SJCRH30 (cell line): ENCODE measurements at regions not wholly inside any gene's neighbourhood (a gene's known extent, or its start where the extent isn't known, plus 50 kb on each side); places are given as distances from the start of the nearest gene placed in this dataset.
"Not testable (repeated sequence)": the region's sequence is repeated elsewhere in the genome, so short reads cannot be mapped to it uniquely, and the experiment has no call there.

Source experiments
- DNase-seq, 2 experiments: peaks; one replicate each; pipeline ENCODE4 v3.0.0-alpha.2; 2015 to 2020
- H3K27ac ChIP-seq: fragments of 250-450 bp; sonication (Bioruptor Pico); 2 replicates; pipeline ENCODE4 v1.5.1; 2020; ENCODE audit warnings: mild to moderate bottlenecking, moderate library complexity
- H3K27me3 ChIP-seq: fragments of 250-450 bp; sonication (Bioruptor Pico); 2 replicates; pipeline ENCODE4 v1.5.1; 2020; ENCODE audit warnings: mild to moderate bottlenecking, moderate library complexity
- H3K36me3 ChIP-seq: fragments of 250-450 bp; sonication (Bioruptor Pico); 2 replicates; pipeline ENCODE4 v1.5.1; 2020; ENCODE audit warnings: mild to moderate bottlenecking, moderate library complexity
- H3K4me1 ChIP-seq: fragments of 250-450 bp; sonication (Bioruptor Pico); 2 replicates; pipeline ENCODE4 v1.5.1; 2020; ENCODE audit warnings: mild to moderate bottlenecking, moderate library complexity
- H3K4me3 ChIP-seq: fragments of 250-450 bp; sonication (Bioruptor Pico); 2 replicates; pipeline ENCODE4 v1.5.1; 2020; ENCODE audit warnings: mild to moderate bottlenecking, moderate library complexity
- H3K9me3 ChIP-seq: fragments of 250-450 bp; sonication (Bioruptor Pico); replicated peaks from 2 replicates; pipeline ENCODE4 v1.5.1; 2020; ENCODE audit warnings: mild to moderate bottlenecking, moderate library complexity

- Histone ChIP-seq H3K4me1 (no peaks in the 10 kb centered on the region), H3K4me3 (no peak overlapping the region), H3K27ac (no peak overlapping the region), H3K36me3 (no peaks in the 10 kb centered on the region), H3K27me3 (no peaks in the 10 kb centered on the region), H3K9me3 (no peaks in the 10 kb centered on the region)
- DNase-seq, result no peak
Observed at GRCh38 chr10:131821378-131822012, 79.3 kb upstream of the PPP2R2D start.

GRCh38 chr10:131822013-131822691 lies 78.7 kb upstream of the PPP2R2D start:
- no peak overlapping the region for H3K4me3 ChIP-seq
- H3K4me1 ChIP-seq, result no peaks in the 10 kb centered on the region
- DNase-seq, result no peak
- no peaks in the 10 kb centered on the region for H3K36me3 ChIP-seq
- H3K9me3 ChIP-seq, result no peaks in the 10 kb centered on the region
- H3K27ac ChIP-seq, result no peak overlapping the region
- H3K27me3 ChIP-seq, result no peaks in the 10 kb centered on the region

- Histone ChIP-seq H3K27ac (no peak overlapping the region), H3K27me3 (no peaks in the 10 kb centered on the region), H3K36me3 (no peaks in the 10 kb centered on the region), H3K9me3 (no peaks in the 10 kb centered on the region), H3K4me1 (no peaks in the 10 kb centered on the region), H3K4me3 (no peak overlapping the region)
- DNase-seq, result no peak
Observed at GRCh38 chr10:131822692-131823245, 78.0 kb upstream of the PPP2R2D start.

GRCh38 chr10:131823601-131824099 lies 77.2 kb upstream of the PPP2R2D start:
- H3K27me3 ChIP-seq, H3K4me1 ChIP-seq, H3K9me3 ChIP-seq, H3K4me3 ChIP-seq, DNase-seq, H3K36me3 ChIP-seq, H3K27ac ChIP-seq: not testable (repeated sequence)

GRCh38 chr10:131824371-131825149 lies 76.2 kb upstream of the PPP2R2D start:
- Histone ChIP-seq H3K27ac (no peak overlapping the region), H3K36me3 (no peaks in the 10 kb centered on the region), H3K27me3 (no peaks in the 10 kb centered on the region), H3K4me1 (no peaks in the 10 kb centered on the region), H3K9me3 (no peaks in the 10 kb centered on the region), H3K4me3 (no peak overlapping the region)
- no peak for DNase-seq

GRCh38 chr10:131825150-131825848 lies 75.5 kb upstream of the PPP2R2D start:
- Histone ChIP-seq H3K4me1 (no peaks in the 10 kb centered on the region), H3K36me3 (no peaks in the 10 kb centered on the region), H3K27me3 (no peaks in the 10 kb centered on the region), H3K9me3 (no peaks in the 10 kb centered on the region), H3K4me3 (no peak overlapping the region), H3K27ac (no peak overlapping the region)
- no peak for DNase-seq

GRCh38 chr10:131825960-131826650 lies 74.7 kb upstream of the PPP2R2D start:
- Histone ChIP-seq H3K27ac (no peak overlapping the region), H3K4me3 (no peak overlapping the region), H3K36me3 (no peaks in the 10 kb centered on the region), H3K4me1 (no peaks in the 10 kb centered on the region), H3K27me3 (no peaks in the 10 kb centered on the region), H3K9me3 (no peaks in the 10 kb centered on the region)
- DNase-seq, result no peak

GRCh38 chr10:131829156-131829930 lies 71.5 kb upstream of the PPP2R2D start:
- H3K36me3 ChIP-seq, result no peaks in the 10 kb centered on the region
- DNase-seq, result no peak
- no peaks in the 10 kb centered on the region for H3K4me1 ChIP-seq
- no peak overlapping the region for H3K27ac ChIP-seq
- H3K4me3 ChIP-seq, result no peak overlapping the region
- H3K27me3 ChIP-seq, result no peaks in the 10 kb centered on the region
- H3K9me3 ChIP-seq, result no peaks in the 10 kb centered on the region

GRCh38 chr10:131830446-131831130 lies 70.2 kb upstream of the PPP2R2D start:
- no peak overlapping the region for H3K27ac ChIP-seq
- no peaks in the 10 kb centered on the region for H3K27me3 ChIP-seq
- no peaks in the 10 kb centered on the region for H3K36me3 ChIP-seq
- no peak overlapping the region for H3K4me3 ChIP-seq
- no peaks in the 10 kb centered on the region for H3K9me3 ChIP-seq
- DNase-seq, result no peak
- no peaks in the 10 kb centered on the region for H3K4me1 ChIP-seq

- no peaks in the 10 kb centered on the region for H3K36me3 ChIP-seq
- DNase-seq, result no peak
- H3K9me3 ChIP-seq, result no peaks in the 10 kb centered on the region
- no peak overlapping the region for H3K27ac ChIP-seq
- H3K4me3 ChIP-seq, result no peak overlapping the region
- H3K4me1 ChIP-seq, result no peaks in the 10 kb centered on the region
- no peaks in the 10 kb centered on the region for H3K27me3 ChIP-seq
Observed at GRCh38 chr10:131831561-131831960, 69.2 kb upstream of the PPP2R2D start.

- Histone ChIP-seq H3K4me3 (no peak overlapping the region), H3K36me3 (no peaks in the 10 kb centered on the region), H3K27ac (no peak overlapping the region), H3K9me3 (no peaks in the 10 kb centered on the region), H3K27me3 (no peaks in the 10 kb centered on the region), H3K4me1 (no peaks in the 10 kb centered on the region)
- DNase-seq, result no peak
Observed at GRCh38 chr10:131832056-131832685, 68.6 kb upstream of the PPP2R2D start.

- Histone ChIP-seq H3K27me3 (no peaks in the 10 kb centered on the region), H3K36me3 (no peaks in the 10 kb centered on the region), H3K9me3 (no peaks in the 10 kb centered on the region), H3K4me1 (no peaks in the 10 kb centered on the region), H3K27ac (no peak overlapping the region), H3K4me3 (no peak overlapping the region)
- DNase-seq, result no peak
Observed at GRCh38 chr10:131833013-131833412, 67.8 kb upstream of the PPP2R2D start.
